HCT116 (cell line): ENCODE measurements at regions not wholly inside any gene's neighbourhood (a gene's known extent, or its start where the extent isn't known, plus 50 kb on each side); places are given as distances from the start of the nearest gene placed in this dataset.

ENCODE experiments used
- ATAC-seq: fragments of 200-7000 bp; cut with Tn5 transposase; 2 replicates; pipeline ENCODE4 v1.9.1; 2020; ENCODE audit warnings: mild to moderate bottlenecking, moderate library complexity
- BruUV-seq: library from RNA; stranded (reverse); fragments of 400-500 nt; replicated peaks from 2 replicates; lab custom pipeline; 2021; lab: Mats Ljungman, UMichigan
- CTCF ChIA-PET: fragments of 300-600 bp; sonication (Branson Sonifier 250); formaldehyde crosslinking; loops from one replicate; lab custom pipeline; 2021; ENCODE audit warnings: antibody characterized with exemption; lab: Charles Lee
- POLR2A ChIA-PET: fragments of 300-600, 350-600 bp; sonication (Branson Sonifier 250); formaldehyde crosslinking; loops from one replicate; lab custom pipeline; 2021; ENCODE audit warnings: antibody characterized with exemption; lab: Charles Lee
- RAD21 ChIA-PET, 2 experiments: fragments of 300-600 bp; sonication (Branson Sonifier 250); formaldehyde crosslinking; loops; one replicate each; lab custom pipeline; 2023; ENCODE audit warnings: low total read pairs in 2 of 2; ENCODE audit not compliant: uncharacterized antibody in 2 of 2, unreplicated experiment in 2 of 2, low non-redundant PET in 1 of 2; lab: Charles Lee
- DNase-seq: peaks from one replicate; pipeline ENCODE4 v3.0.0-alpha.2; 2010; ENCODE audit warnings: low read depth, low spot score
- H2AFZ ChIP-seq: fragments of 200-600 bp; shearing (Covaris generic), sonication (generic); 2 replicates; pipeline ENCODE4 v1.6.1; 2017; ENCODE audit warnings: low read depth, mixed run types, mixed read lengths, antibody characterized with exemption, low read length; ENCODE audit not compliant: poor library complexity, severe bottlenecking
- H3K27ac ChIP-seq: 2 replicates; pipeline ENCODE4 v1.5.1; 2012; ENCODE audit warnings: low read depth, low read length
- H3K27me3 ChIP-seq: fragments of 200-600 bp; sonication (generic); 2 replicates; pipeline ENCODE4 v1.6.1; 2016; ENCODE audit warnings: mixed run types, low read length, mixed read lengths; ENCODE audit not compliant: insufficient read depth
- H3K36me3 ChIP-seq, 2 experiments: fragments of 200-500 bp in 1 of 2; fragments of 200-600 bp in 1 of 2; sonication (Bioruptor generic) in 1 of 2; sonication (generic) in 1 of 2; 2 replicates each; pipeline versions ENCODE4 v1.5.1 to v1.6.1; 2014 to 2016; ENCODE audit warnings: low read length in 2 of 2, inconsistent platforms in 1 of 2, mixed read lengths in 1 of 2, mixed run types in 1 of 2; ENCODE audit not compliant: insufficient read depth in 2 of 2, control insufficient read depth in 1 of 2
- H3K4me1 ChIP-seq, 2 experiments: fragments of 200-600 bp in 1 of 2; sonication (generic) in 1 of 2; 2 replicates each; pipeline versions ENCODE4 v1.5.1 to v1.6.1; 2012 to 2017; ENCODE audit warnings: low read length in 2 of 2, inconsistent platforms in 1 of 2, mild to moderate bottlenecking in 1 of 2, mixed read lengths in 1 of 2, mixed run types in 1 of 2, moderate library complexity in 1 of 2; ENCODE audit not compliant: insufficient read depth in 2 of 2, control insufficient read depth in 1 of 2
- H3K4me2 ChIP-seq: fragments of 200-600 bp; sonication (generic); 2 replicates; pipeline ENCODE4 v1.6.1; 2017; ENCODE audit warnings: mixed run types, low read length, mixed read lengths
- H3K4me3 ChIP-seq, 2 experiments: fragments of 200-600 bp in 1 of 2; sonication (generic) in 1 of 2; replicated peaks in 1 of 2; 2 replicates each; pipeline ENCODE4 v1.5.1; 2011 to 2016; ENCODE audit warnings: low read length in 2 of 2, control low read depth in 1 of 2, low read depth in 1 of 2, mild to moderate bottlenecking in 1 of 2, mixed read lengths in 1 of 2, mixed run types in 1 of 2
- H3K79me2 ChIP-seq: fragments of 200-600 bp; sonication (generic); 2 replicates; pipeline ENCODE4 v1.6.1; 2017; ENCODE audit warnings: mild to moderate bottlenecking, mixed run types, low read length, moderate library complexity, mixed read lengths; ENCODE audit not compliant: insufficient read depth
- H3K9ac ChIP-seq: fragments of 200-600 bp; sonication (generic); 2 replicates; pipeline ENCODE4 v1.6.1; 2016; ENCODE audit warnings: low read length, mixed read lengths
- H3K9me2 ChIP-seq: fragments of 200-600 bp; sonication (generic), shearing (Covaris generic); 2 replicates; pipeline ENCODE4 v1.6.1; 2017; ENCODE audit warnings: mixed run types, mild to moderate bottlenecking, moderate library complexity; ENCODE audit not compliant: insufficient read depth
- H3K9me3 ChIP-seq, 2 experiments: fragments of 200-500 bp in 1 of 2; fragments of 200-600 bp in 1 of 2; sonication (Bioruptor generic) in 1 of 2; sonication (generic) in 1 of 2; 2 replicates each; pipeline ENCODE4 v1.6.1; 2014 to 2017; ENCODE audit warnings: low read length in 2 of 2, mixed read lengths in 2 of 2, inconsistent platforms in 1 of 2, low read depth in 1 of 2, mild to moderate bottlenecking in 1 of 2, mixed run types in 1 of 2, moderate library complexity in 1 of 2; ENCODE audit not compliant: control insufficient read depth in 1 of 2, insufficient read depth in 1 of 2
- H4K20me1 ChIP-seq: fragments of 200-600 bp; sonication (generic), shearing (Covaris generic); 2 replicates; pipeline ENCODE4 v1.6.1; 2017; ENCODE audit warnings: mixed run types, mild to moderate bottlenecking, moderate library complexity; ENCODE audit not compliant: insufficient read depth
- ATF3 ChIP-seq: IDR thresholded peaks from 2 replicates; pipeline ENCODE4 v1.6.1; 2012
- CBX3 ChIP-seq: IDR thresholded peaks from 2 replicates; pipeline ENCODE4 v1.6.1; 2012; ENCODE audit warnings: low read depth
- CEBPB ChIP-seq: IDR thresholded peaks from 2 replicates; pipeline ENCODE4 v1.6.1; 2012; ENCODE audit warnings: low read depth
- CTCF ChIP-seq, 3 experiments: fragments of 200-600 bp in 1 of 3; sonication (generic) in 1 of 3; IDR thresholded peaks in 2 of 3; conservative IDR thresholded peaks in 1 of 3; 2 replicates each; pipeline ENCODE4 v1.5.1; 2012 to 2017; ENCODE audit warnings: low read depth in 2 of 3, low read length in 2 of 3, antibody characterized with exemption in 1 of 3, borderline replicate concordance in 1 of 3, control low read depth in 1 of 3, mild to moderate bottlenecking in 1 of 3, mixed read lengths in 1 of 3, mixed run types in 1 of 3, moderate library complexity in 1 of 3; ENCODE audit not compliant: insufficient read depth in 1 of 3
- EGR1 ChIP-seq: IDR thresholded peaks from 2 replicates; pipeline ENCODE4 v1.6.1; 2012; ENCODE audit warnings: low read depth
- ELF1 ChIP-seq: IDR thresholded peaks from 2 replicates; pipeline ENCODE4 v1.6.1; 2012; ENCODE audit warnings: low read depth, borderline replicate concordance
- EZH2 ChIP-seq: fragments of 200-600 bp; sonication (generic); IDR thresholded peaks from 2 replicates; pipeline ENCODE4 v1.6.1; 2017; ENCODE audit warnings: antibody characterized with exemption, mixed run types
- JUND ChIP-seq: IDR thresholded peaks from 2 replicates; pipeline ENCODE4 v1.6.1; 2012
- POLR2A ChIP-seq: IDR thresholded peaks from 2 replicates; pipeline ENCODE4 v1.7.0; 2011; ENCODE audit warnings: borderline replicate concordance; ENCODE audit not compliant: insufficient read depth, insufficient read length; ENCODE audit errors: extremely low read depth
- POLR2AphosphoS5 ChIP-seq: IDR thresholded peaks from 2 replicates; pipeline ENCODE4 v1.6.1; 2011; ENCODE audit warnings: mild to moderate bottlenecking, low read depth, low read length, moderate library complexity
- RAD21 ChIP-seq: IDR thresholded peaks from 2 replicates; pipeline ENCODE4 v1.6.1; 2012; ENCODE audit warnings: low read depth, mild to moderate bottlenecking
- REST ChIP-seq: IDR thresholded peaks from 2 replicates; pipeline ENCODE4 v1.6.1; 2012; ENCODE audit warnings: low read depth
- SIN3A ChIP-seq: IDR thresholded peaks from 2 replicates; pipeline ENCODE4 v1.6.1; 2012; ENCODE audit warnings: low read depth
- SP1 ChIP-seq: IDR thresholded peaks from 2 replicates; pipeline ENCODE4 v1.6.1; 2012; ENCODE audit warnings: low read depth
- SRF ChIP-seq: IDR thresholded peaks from 2 replicates; pipeline ENCODE4 v1.6.1; 2012; ENCODE audit warnings: low read depth
- TCF7L2 ChIP-seq: IDR thresholded peaks from 2 replicates; pipeline ENCODE4 v1.7.0; 2011; ENCODE audit warnings: borderline replicate concordance, inconsistent platforms; ENCODE audit not compliant: insufficient read depth, insufficient read length; ENCODE audit errors: extremely low read depth
- YY1 ChIP-seq: IDR thresholded peaks from 2 replicates; pipeline ENCODE4 v1.6.1; 2011; ENCODE audit warnings: low read length, low read depth, moderate library complexity, mild to moderate bottlenecking; ENCODE audit not compliant: insufficient replicate concordance; ENCODE audit errors: extremely low read depth
- ZBTB33 ChIP-seq: IDR thresholded peaks from 2 replicates; pipeline ENCODE4 v1.6.1; 2011; ENCODE audit warnings: mild to moderate bottlenecking, low read length, moderate library complexity; ENCODE audit not compliant: insufficient replicate concordance; ENCODE audit errors: extremely low read depth
- ZFX ChIP-seq: fragments of 450-650 bp; IDR thresholded peaks from 2 replicates; pipeline ENCODE4 v1.6.1; 2017
- ZNF274 ChIP-seq: fragments of 200-500 bp; sonication (Bioruptor generic); IDR thresholded peaks from 2 replicates; pipeline ENCODE4 v1.6.1; 2014; ENCODE audit warnings: mild to moderate bottlenecking, low read depth, low read length, inconsistent platforms
- intact Hi-C: fragments of 100-400 bp; cut with micrococcal nuclease; formaldehyde crosslinking; loops from 2 replicates; pipeline ENCODE4 v1.10.0; 2022

- POLR2A ChIA-PET, result no interaction called here
- H3K9me3 ChIP-seq, result peaks cover 0 to 9% of the 10 kb centered on the region in 2 experiments; a peak in 2 of 4 replicates
- intact Hi-C loops, result no loop called here
These were observed 74.6 kb upstream of the LRATD1 start for GRCh38 chr2:14557916-14558315.

More at GRCh38 chr2:14557916-14558315, 74.6 kb upstream of the LRATD1 start:
- Histone ChIP-seq H3K9ac (no peak overlapping the region), H4K20me1 (no peaks in the 10 kb centered on the region), H3K4me2 (no peak overlapping the region), H3K79me2 (no peaks in the 10 kb centered on the region), H3K4me1 (no peaks in the 10 kb centered on the region), H3K36me3 (no peaks in the 10 kb centered on the region), H2AFZ (no peak overlapping the region), H3K4me3 (no peak overlapping the region), H3K27me3 (no peaks in the 10 kb centered on the region), H3K27ac (no peak overlapping the region), H3K9me2 (no peaks in the 10 kb centered on the region)
- ChIA-PET CTCF (no interaction called here), RAD21 (no interaction called here)
- BruUV-seq, result no TSS peak
- TF ChIP-seq REST (no peak), CBX3 (no peak), EZH2 (no peak), JUND (no peak), EGR1 (no peak), YY1 (no peak), RAD21 (no peak), POLR2A (no peak), CEBPB (no peak), TCF7L2 (no peak), CTCF (IDR thresholded peaks at IDR 0.05 in 2 of 3, conservative IDR thresholded peaks at IDR 0.05 in 1 of 3; ENCODE audit: borderline replicate concordance in 1 of 3, insufficient read depth in 1 of 3, low read depth in 2 of 3, low read length in 2 of 3) (no peak), SP1 (no peak), ZNF274 (no peak), SRF (no peak), ZFX (no peak), ZBTB33 (no peak), ATF3 (no peak), ELF1 (no peak), POLR2AphosphoS5 (no peak), SIN3A (no peak)
- ATAC-seq (no peak), DNase-seq (no peak)
